ENCODE measurements at regions not wholly inside any gene's neighbourhood (a gene's known extent, or its start where the extent isn't known, plus 50 kb on each side); places are given as distances from the start of the nearest gene placed in this dataset.
"Not testable (repeated sequence)": the region's sequence is repeated elsewhere in the genome, so short reads cannot be mapped to it uniquely, and the experiment has no call there.

- TF ChIP-seq CTCF (conservative IDR thresholded peaks at IDR 0.05; ENCODE audit: low read depth): no peak
- no peak for DNase-seq (ENCODE audit: low spot score)
- POLR2A ChIA-PET (ENCODE audit: low non-redundant PET): no interaction called here
- CTCF ChIA-PET: no interaction called here
- H3K27ac ChIP-seq: no peak overlapping the region
Observed at GRCh38 chrX:26557691-26558321, 341.8 kb downstream of the MAGEB5 start.

- DNase-seq (ENCODE audit: low spot score); POLR2A ChIA-PET (ENCODE audit: low non-redundant PET); H3K27ac ChIP-seq; CTCF ChIA-PET: not testable (repeated sequence)
Observed at GRCh38 chrX:26525768-26526167, 309.8 kb downstream of the MAGEB5 start.

GRCh38 chrX:26522501-26522900, 306.5 kb downstream of the MAGEB5 start:
- ChIA-PET CTCF (no interaction called here), POLR2A (ENCODE audit: low non-redundant PET) (no interaction called here)
- DNase-seq (ENCODE audit: low spot score): no peak
- TF ChIP-seq CTCF (conservative IDR thresholded peaks at IDR 0.05; ENCODE audit: low read depth): no peak
- H3K27ac ChIP-seq: no peak overlapping the region

- CTCF ChIA-PET: no interaction called here
- H3K27ac ChIP-seq: no peak overlapping the region
- DNase-seq (ENCODE audit: low spot score): no peak
- TF ChIP-seq CTCF (conservative IDR thresholded peaks at IDR 0.05; ENCODE audit: low read depth): no peak
- POLR2A ChIA-PET (ENCODE audit: low non-redundant PET): no interaction called here
Observed at GRCh38 chrX:26511589-26512363, 295.8 kb downstream of the MAGEB5 start.

GRCh38 chrX:26470941-26471340, 255.0 kb downstream of the MAGEB5 start:
- no peak for TF ChIP-seq CTCF (conservative IDR thresholded peaks at IDR 0.05; ENCODE audit: low read depth)
- no peak for DNase-seq (ENCODE audit: low spot score)
- POLR2A ChIA-PET (ENCODE audit: low non-redundant PET): no interaction called here
- CTCF ChIA-PET: no interaction called here
- H3K27ac ChIP-seq: no peak overlapping the region

GRCh38 chrX:26466387-26466786, 250.4 kb downstream of the MAGEB5 start:
- no peak overlapping the region for H3K27ac ChIP-seq
- no peak for DNase-seq (ENCODE audit: low spot score)
- CTCF ChIA-PET: no interaction called here
- TF ChIP-seq CTCF (conservative IDR thresholded peaks at IDR 0.05; ENCODE audit: low read depth): no peak
- POLR2A ChIA-PET (ENCODE audit: low non-redundant PET): no interaction called here

- ChIA-PET POLR2A (ENCODE audit: low non-redundant PET) (no interaction called here), CTCF (no interaction called here)
- no peak overlapping the region for H3K27ac ChIP-seq
- DNase-seq (ENCODE audit: low spot score): no peak
- no peak for TF ChIP-seq CTCF (conservative IDR thresholded peaks at IDR 0.05; ENCODE audit: low read depth)
Observed at GRCh38 chrX:26445288-26445687, 229.3 kb downstream of the MAGEB5 start.

- CTCF ChIA-PET; POLR2A ChIA-PET (ENCODE audit: low non-redundant PET); DNase-seq (ENCODE audit: low spot score); H3K27ac ChIP-seq: not testable (repeated sequence)
Observed at GRCh38 chrX:26444417-26444816, 228.4 kb downstream of the MAGEB5 start.

All from RWPE1 (cell line).